ENCODE measurements at regions not wholly inside any gene's neighbourhood (a gene's known extent, or its start where the extent isn't known, plus 50 kb on each side); places are given as distances from the start of the nearest gene placed in this dataset.

DNA sequence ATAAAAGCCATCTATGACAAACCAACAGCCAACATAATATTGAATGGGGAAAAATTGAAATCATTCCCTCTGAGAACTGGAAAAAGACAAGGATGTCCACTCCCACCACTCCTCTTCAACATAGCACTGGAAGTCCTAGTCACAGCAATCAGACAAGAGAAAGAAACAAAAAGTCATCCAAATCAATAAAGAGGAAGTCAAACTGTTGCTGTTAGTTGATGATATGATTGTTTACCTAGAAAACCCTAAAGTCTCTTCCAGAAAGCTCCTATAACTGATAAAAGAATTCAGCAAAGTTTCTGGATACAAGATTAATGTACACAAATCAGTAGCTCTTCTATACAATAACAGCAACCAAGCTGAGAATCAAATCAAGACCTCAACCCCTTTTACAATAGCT, 285.1 kb upstream of the PHF14 start:
- Histone ChIP-seq H3K27me3 (no peaks in the 10 kb centered on the region), H3K4me1 (no peaks in the 10 kb centered on the region), H3K27ac (no peak overlapping the region), H3K4me3 (no peak overlapping the region), H3K9me3 (peaks cover 0 to 10% (median 0%) of the 10 kb centered on the region in 4 donors), H3K36me3 (no peaks in the 10 kb centered on the region)
- intact Hi-C loops (cut with DNase I; ENCODE audit: low total_unique reads), result no loop called here
- TF ChIP-seq EP300 (IDR thresholded peaks at IDR 0.05), result no peak
- TF ChIP-seq, protein P1, sequence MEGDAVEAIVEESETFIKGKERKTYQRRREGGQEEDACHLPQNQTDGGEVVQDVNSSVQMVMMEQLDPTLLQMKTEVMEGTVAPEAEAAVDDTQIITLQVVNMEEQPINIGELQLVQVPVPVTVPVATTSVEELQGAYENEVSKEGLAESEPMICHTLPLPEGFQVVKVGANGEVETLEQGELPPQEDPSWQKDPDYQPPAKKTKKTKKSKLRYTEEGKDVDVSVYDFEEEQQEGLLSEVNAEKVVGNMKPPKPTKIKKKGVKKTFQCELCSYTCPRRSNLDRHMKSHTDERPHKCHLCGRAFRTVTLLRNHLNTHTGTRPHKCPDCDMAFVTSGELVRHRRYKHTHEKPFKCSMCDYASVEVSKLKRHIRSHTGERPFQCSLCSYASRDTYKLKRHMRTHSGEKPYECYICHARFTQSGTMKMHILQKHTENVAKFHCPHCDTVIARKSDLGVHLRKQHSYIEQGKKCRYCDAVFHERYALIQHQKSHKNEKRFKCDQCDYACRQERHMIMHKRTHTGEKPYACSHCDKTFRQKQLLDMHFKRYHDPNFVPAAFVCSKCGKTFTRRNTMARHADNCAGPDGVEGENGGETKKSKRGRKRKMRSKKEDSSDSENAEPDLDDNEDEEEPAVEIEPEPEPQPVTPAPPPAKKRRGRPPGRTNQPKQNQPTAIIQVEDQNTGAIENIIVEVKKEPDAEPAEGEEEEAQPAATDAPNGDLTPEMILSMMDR (IDR thresholded peaks at IDR 0.05), result no peak
- no peak for TF ChIP-seq POLR2A (IDR thresholded peaks at IDR 0.05)
- TF ChIP-seq POLR2AphosphoS5 (IDR thresholded peaks at IDR 0.05), result no peak
- DNase-seq, result no peak

GRCh38 chr7:10696064-10696463, 277.6 kb upstream of the PHF14 start:
- no peak overlapping the region for H3K27ac ChIP-seq
- WGBS, 5 donors, result 66 to 72% (median 68%) methylated on average over 5 of the region's 5 CpGs
- no peak for TF ChIP-seq EP300 (IDR thresholded peaks at IDR 0.05)
- intact Hi-C loops (cut with DNase I; ENCODE audit: low total_unique reads), result no loop called here
- H3K4me3 ChIP-seq, result no peak overlapping the region
- H3K4me1 ChIP-seq, result no peaks in the 10 kb centered on the region
- H3K9me3 ChIP-seq, result peaks cover 0 to 20% (median 9%) of the 10 kb centered on the region in 4 donors
- H3K27me3 ChIP-seq, result no peaks in the 10 kb centered on the region
- no peak for DNase-seq
- no peaks in the 10 kb centered on the region for H3K36me3 ChIP-seq

GRCh38 chr7:10703059-10703458, 270.6 kb upstream of the PHF14 start:
- peaks cover 0 to 6% (median 3%) of the 10 kb centered on the region in 4 donors for H3K9me3 ChIP-seq
- H3K27me3 ChIP-seq, result no peaks in the 10 kb centered on the region
- H3K36me3 ChIP-seq, result no peaks in the 10 kb centered on the region
- 67 to 93% (median 81%) methylated on average over 3 of the region's 3 CpGs for WGBS, 5 donors
- H3K4me3 ChIP-seq, result no peak overlapping the region
- no peak for DNase-seq
- no peak for TF ChIP-seq EP300 (IDR thresholded peaks at IDR 0.05)
- no peak for TF ChIP-seq POLR2A (IDR thresholded peaks at IDR 0.05)
- TF ChIP-seq, protein P1 (IDR thresholded peaks at IDR 0.05), result no peak
- TF ChIP-seq POLR2AphosphoS5 (IDR thresholded peaks at IDR 0.05), result no peak
- intact Hi-C loops (cut with DNase I; ENCODE audit: low total_unique reads), result no loop called here
- H3K27ac ChIP-seq, result no peak overlapping the region
- H3K4me1 ChIP-seq, result no peaks in the 10 kb centered on the region

- Histone ChIP-seq H3K4me3 (no peak overlapping the region), H3K27me3 (no peaks in the 10 kb centered on the region), H3K9me3 (peaks cover 0 to 6% (median 3%) of the 10 kb centered on the region in 4 donors), H3K27ac (no peak overlapping the region), H3K4me1 (no peaks in the 10 kb centered on the region), H3K36me3 (no peaks in the 10 kb centered on the region)
- 85 to 97% (median 90%) methylated on average over 1 of the region's 1 CpG for WGBS, 5 donors
- TF ChIP-seq POLR2AphosphoS5 (IDR thresholded peaks at IDR 0.05) (no peak), EP300 (IDR thresholded peaks at IDR 0.05) (no peak), POLR2A (IDR thresholded peaks at IDR 0.05) (no peak)
- TF ChIP-seq, protein P1 (IDR thresholded peaks at IDR 0.05), result no peak
- intact Hi-C loops (cut with DNase I; ENCODE audit: low total_unique reads), result no loop called here
- DNase-seq, result no peak
These were observed 269.7 kb upstream of the PHF14 start for GRCh38 chr7:10703981-10704380.

DNA sequence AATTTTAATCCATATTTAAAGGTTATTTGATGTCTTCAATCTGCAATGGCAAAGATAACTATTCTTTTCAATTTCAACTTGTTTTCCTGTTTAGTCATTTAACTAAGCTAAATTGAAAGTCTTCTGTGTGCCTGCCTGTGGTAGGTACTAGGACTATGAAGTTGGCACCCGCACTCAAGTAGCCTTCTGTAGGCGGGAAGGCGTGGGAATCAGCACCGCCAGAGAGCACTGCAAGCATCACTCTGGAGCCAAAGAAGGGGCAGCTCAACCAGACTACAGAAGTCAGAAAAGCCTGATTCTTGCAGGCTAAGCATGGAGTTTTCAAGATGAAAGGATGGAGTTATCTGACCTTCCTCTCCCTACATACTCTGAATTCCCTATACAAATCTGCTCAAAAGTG, 269.0 kb upstream of the PHF14 start:
- no peak for DNase-seq
- intact Hi-C loops (cut with DNase I; ENCODE audit: low total_unique reads), result no loop called here
- WGBS, 5 donors, result 85 to 97% (median 94%) methylated on average over 4 of the region's 4 CpGs
- Histone ChIP-seq H3K4me3 (no peak overlapping the region), H3K27ac (no peak overlapping the region), H3K36me3 (no peaks in the 10 kb centered on the region), H3K9me3 (peaks cover 0 to 6% (median 3%) of the 10 kb centered on the region in 4 donors), H3K4me1 (no peaks in the 10 kb centered on the region), H3K27me3 (no peaks in the 10 kb centered on the region)
- TF ChIP-seq POLR2AphosphoS5 (IDR thresholded peaks at IDR 0.05) (no peak), EP300 (IDR thresholded peaks at IDR 0.05) (no peak), POLR2A (IDR thresholded peaks at IDR 0.05) (no peak)
